Urinary bladder (tissue), 3 donors: ENCODE measurements at regions not wholly inside any gene's neighbourhood (a gene's known extent, or its start where the extent isn't known, plus 50 kb on each side); places are given as distances from the start of the nearest gene placed in this dataset.

Experiments used
- DNase-seq: peaks from one replicate; pipeline ENCODE4 v3.0.0-alpha.2; 2015; ENCODE audit errors: extremely low spot score
- H3K27ac ChIP-seq: one replicate; pipeline ENCODE4 v1.5.1; 2013; ENCODE audit warnings: low read depth, mild to moderate bottlenecking, moderate library complexity
- H3K36me3 ChIP-seq: one replicate; pipeline ENCODE4 v1.6.1; 2013; ENCODE audit warnings: mild to moderate bottlenecking, moderate library complexity; ENCODE audit not compliant: insufficient read depth
- H3K4me1 ChIP-seq: one replicate; pipeline ENCODE4 v1.6.1; 2013; ENCODE audit warnings: mild to moderate bottlenecking, moderate library complexity; ENCODE audit not compliant: insufficient read depth
- H3K4me3 ChIP-seq: one replicate; pipeline ENCODE4 v1.5.1; 2013; ENCODE audit warnings: low read depth, low read length
- WGBS: extraction: QIAGEN DNeasy Blood & Tissue Kit; methylation state at CpG from one replicate; pipeline ENCODE4 v1.1.7; 2013; 5-methylcytosine and 5-hydroxymethylcytosine counted together
- donor health status: healthy with polysubstance abuse.
- donor health status: healthy.

DNA sequence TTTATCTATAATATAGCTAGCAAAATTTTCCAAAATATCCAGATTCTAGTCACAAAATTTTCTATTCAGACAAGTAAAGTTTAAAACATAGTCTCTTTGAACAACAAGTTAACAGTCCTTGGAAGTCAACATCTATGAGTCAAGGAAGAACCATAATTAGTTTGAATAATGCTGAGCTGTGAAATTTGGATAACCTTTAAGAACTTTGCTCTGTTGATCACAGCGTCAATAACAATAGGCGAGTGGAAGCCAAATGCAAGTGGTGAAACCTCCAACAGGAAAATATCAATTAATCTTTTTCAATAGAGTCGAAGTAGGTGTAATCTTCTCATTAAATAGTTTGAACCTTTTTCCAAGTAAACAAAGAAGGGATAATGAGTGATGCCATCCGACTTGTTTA, 466.6 kb downstream of the FOXG1 start:
- no peak overlapping the region for H3K4me3 ChIP-seq
- no peak overlapping the region for H3K27ac ChIP-seq
- H3K36me3 ChIP-seq = no peaks in the 10 kb centered on the region
- DNase-seq = no peak
- WGBS = 55% methylated on average over 4 of the region's 4 CpGs
- no peaks in the 10 kb centered on the region for H3K4me1 ChIP-seq

DNA sequence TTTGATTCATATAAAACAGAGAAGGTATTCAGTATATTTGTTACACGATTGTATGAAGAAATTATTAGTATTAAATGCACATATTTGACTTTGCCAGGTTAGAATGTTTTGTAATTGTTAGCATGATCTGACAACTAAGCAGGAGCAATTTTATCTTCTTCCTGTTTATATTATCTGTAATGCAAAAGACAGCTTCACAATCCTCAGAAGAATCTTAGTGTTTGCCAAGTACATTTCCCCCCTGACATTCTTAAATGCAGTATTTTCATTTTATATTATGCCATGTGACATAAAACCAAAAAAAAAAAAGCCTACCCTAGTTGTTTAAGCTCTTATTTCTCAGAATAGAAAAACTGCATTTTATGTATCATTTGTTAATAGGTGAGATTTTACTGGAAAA, 469.4 kb downstream of the FOXG1 start:
- 37% methylated on average over 1 of the region's 1 CpG for WGBS
- no peak overlapping the region for H3K4me3 ChIP-seq
- no peaks in the 10 kb centered on the region for H3K4me1 ChIP-seq
- no peaks in the 10 kb centered on the region for H3K36me3 ChIP-seq
- no peak for DNase-seq
- no peak overlapping the region for H3K27ac ChIP-seq

DNA sequence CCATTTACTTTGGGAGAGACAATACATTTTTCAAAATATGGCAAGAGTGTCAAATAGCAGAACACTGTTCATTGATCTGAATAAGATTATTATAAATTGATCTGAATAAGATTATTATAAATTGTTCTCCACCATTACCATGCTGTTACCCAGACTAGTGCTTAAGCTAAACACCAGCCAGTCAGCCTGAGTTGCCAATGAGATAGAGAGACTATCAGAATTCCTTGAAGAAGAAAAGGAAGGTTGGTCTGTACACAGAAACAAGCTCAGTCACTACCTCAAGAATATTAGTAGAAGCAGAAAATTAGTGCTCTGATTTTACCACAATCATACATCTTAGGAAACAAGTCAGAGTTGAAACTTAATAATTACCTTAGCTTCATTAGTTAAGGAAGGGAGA, 469.8 kb downstream of the FOXG1 start:
- no peaks in the 10 kb centered on the region for H3K4me1 ChIP-seq
- DNase-seq = no peak
- H3K4me3 ChIP-seq = no peak overlapping the region
- H3K27ac ChIP-seq = no peak overlapping the region
- H3K36me3 ChIP-seq = no peaks in the 10 kb centered on the region

DNA sequence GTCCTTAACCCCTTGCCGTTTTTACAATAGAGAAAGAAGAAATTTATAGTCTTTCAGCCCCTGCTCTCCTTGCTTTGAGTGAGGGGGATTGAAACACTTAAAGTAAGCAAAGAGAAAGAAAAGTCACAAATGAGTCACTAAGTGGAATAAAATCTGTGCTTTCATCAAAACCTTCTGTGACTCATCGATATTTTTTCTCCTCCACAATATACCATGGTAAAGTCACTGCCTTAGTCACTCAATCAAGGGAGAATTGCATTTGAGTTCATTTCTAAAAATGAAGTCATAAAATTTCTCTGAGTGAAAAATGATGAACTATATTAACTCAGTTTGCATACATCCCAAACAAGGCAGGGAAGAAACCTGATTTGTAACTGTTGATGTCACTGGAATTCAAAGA, 470.3 kb downstream of the FOXG1 start:
- H3K36me3 ChIP-seq = no peaks in the 10 kb centered on the region
- no peak for DNase-seq
- H3K27ac ChIP-seq = no peak overlapping the region
- 63% methylated on average over 2 of the region's 2 CpGs for WGBS
- H3K4me3 ChIP-seq = no peak overlapping the region
- no peaks in the 10 kb centered on the region for H3K4me1 ChIP-seq

DNA sequence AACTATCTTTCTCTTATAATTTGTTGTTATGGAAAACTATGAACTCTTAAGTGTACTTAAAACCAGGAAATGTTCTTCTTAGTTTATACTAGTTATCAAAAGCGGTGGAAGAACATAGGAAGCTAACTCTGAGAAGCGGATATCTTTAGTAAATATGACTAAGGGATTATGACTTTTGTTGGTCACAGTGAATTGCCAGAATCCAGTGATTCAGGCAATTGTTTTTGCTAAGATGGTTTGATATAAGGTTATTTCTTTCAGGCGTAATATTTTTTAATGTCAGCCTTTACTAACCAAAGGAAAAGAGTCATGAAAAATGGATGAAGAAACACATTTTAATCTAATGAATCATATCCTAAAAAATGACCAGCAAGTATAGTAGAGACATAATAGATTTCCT, 473.5 kb downstream of the FOXG1 start:
- Histone ChIP-seq H3K4me1 (no peaks in the 10 kb centered on the region), H3K36me3 (no peaks in the 10 kb centered on the region), H3K4me3 (no peak overlapping the region), H3K27ac (no peak overlapping the region)
- no peak for DNase-seq
- WGBS = 74% methylated on average over 3 of the region's 3 CpGs

DNA sequence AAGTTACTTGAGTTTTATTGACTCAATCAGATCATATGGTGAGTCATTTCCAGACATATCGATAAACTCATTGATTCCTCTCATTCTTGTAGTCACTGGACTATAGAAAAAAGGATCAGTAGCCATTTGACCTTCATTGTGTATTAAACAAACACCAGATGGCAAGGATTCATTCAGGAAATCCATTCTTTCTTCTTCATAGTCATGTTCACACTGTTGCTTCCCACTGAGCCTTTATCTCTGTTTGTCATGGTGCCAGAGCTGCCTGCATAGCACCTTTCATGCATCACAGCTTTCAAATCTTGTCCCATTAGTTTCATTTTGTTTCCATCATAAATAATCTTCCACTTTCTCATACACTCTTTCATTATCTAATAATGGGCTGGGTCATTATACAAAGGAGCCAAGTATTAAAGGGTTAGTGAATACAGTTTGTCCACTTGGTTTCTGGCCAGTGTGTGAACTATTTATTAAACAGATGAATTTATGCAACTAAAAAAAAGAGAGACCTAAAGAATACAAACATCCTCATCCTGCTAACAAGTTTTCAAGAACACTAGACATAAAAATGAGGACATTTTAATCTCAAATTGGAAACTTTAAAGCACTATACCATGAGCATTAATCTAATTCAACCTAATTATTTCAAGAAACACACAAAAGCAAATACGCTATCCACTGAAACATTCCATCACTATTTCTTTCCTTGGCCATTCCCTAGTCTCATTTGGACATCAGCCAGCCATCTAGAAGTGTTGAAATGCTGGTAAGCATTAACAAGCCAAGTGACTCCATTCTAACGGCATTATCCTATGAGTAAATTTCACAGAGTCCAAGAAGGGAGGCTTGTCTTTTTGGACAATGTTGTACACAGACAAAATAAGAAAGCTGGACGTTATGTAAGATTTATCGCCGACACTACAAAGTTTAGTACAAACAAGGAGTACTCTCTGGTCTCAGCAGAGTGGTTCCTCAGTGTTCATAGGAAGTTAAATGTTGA, 476.5 kb downstream of the FOXG1 start:
- H3K4me1 ChIP-seq = no peaks in the 10 kb centered on the region
- H3K4me3 ChIP-seq = no peak overlapping the region
- DNase-seq = peak; percentile 25
- no peaks in the 10 kb centered on the region for H3K36me3 ChIP-seq
- H3K27ac ChIP-seq = no peak overlapping the region
- 38% methylated on average over 6 of the region's 6 CpGs for WGBS

DNA sequence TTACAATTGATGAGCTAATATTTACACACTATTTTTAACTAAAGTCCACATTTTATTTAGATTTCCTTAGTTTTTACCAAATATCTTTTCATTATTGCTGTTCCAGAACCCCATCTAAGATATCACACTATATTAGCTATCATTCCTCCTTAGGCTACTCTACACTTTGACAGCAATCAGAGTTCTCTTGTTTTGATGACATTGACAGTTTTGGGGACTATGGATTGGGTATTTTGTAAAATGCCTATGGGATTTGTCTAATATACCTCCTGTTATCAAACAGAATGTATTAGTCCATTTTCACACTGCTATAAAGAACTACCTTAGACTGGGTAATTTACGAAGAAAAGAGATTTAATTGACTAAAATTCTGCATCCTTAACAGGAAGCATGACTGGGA, 489.1 kb downstream of the FOXG1 start:
- no peaks in the 10 kb centered on the region for H3K4me1 ChIP-seq
- WGBS = 76% methylated on average over 1 of the region's 1 CpG
- H3K27ac ChIP-seq = no peak overlapping the region
- H3K36me3 ChIP-seq = no peaks in the 10 kb centered on the region
- no peak for DNase-seq
- no peak overlapping the region for H3K4me3 ChIP-seq

DNA sequence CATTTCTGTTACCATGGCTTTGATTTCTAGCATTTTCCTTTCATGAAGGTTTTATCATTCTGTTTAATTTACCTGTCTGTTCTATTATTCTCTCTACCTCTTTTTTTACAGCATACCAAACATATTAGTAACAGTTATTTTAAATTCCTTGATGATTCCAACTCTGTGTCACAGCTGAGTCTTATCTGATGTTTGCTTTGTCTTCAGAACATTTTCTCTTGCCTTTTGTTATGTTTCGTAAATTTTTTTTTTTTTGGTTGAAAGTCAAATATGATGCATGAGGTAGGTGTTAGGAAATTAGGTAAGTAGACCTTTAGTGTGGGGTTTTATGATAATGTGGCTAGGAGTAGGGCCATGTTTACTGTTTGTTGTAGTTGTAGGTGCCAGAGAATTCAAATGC, 496.4 kb downstream of the FOXG1 start:
- Histone ChIP-seq H3K4me3 (no peak overlapping the region), H3K36me3 (no peaks in the 10 kb centered on the region), H3K27ac (no peak overlapping the region), H3K4me1 (no peaks in the 10 kb centered on the region)
- WGBS = 77% methylated on average over 1 of the region's 1 CpG
- no peak for DNase-seq

DNA sequence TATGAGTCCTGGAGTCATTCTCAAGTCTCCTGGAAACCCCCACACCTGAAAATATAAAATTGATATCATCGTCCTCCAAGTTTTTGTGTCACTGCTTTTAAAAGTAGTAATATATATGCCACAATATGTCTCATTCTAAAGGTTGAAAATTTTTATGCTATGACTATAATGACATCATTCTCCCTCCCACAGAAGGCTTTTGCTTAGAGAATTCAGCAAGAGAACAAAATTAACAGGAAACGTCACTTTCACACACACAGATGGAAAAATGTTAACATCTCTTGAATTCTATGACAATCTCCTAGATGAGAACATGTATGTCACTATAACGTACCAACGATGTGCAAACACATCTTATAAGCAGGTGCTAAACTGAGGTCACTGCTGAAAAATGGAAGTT, 498.3 kb downstream of the FOXG1 start:
- WGBS = 73% methylated on average over 4 of the region's 4 CpGs

DNA sequence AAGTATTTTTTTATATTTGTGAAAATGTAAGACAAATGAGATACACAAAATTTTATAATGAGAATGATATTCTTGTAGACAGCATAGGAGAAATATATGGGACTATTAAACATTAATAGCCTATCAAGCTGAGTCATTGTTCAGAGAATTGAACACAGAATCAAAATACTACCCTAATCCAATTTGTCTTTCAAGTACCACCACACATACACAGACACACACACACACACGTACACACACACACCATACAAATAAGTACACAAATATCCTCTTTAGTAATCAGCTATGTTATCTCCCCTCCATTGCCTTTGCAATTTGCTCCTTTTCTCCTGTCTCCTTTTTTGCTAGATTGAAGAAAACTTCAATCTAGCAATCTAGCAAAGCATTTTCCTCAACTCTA, 499.3 kb downstream of the FOXG1 start:
- 71% methylated on average over 1 of the region's 1 CpG for WGBS
- Histone ChIP-seq H3K4me3 (no peak overlapping the region), H3K27ac (no peak overlapping the region), H3K4me1 (no peaks in the 10 kb centered on the region), H3K36me3 (no peaks in the 10 kb centered on the region)
- no peak for DNase-seq

More for the DNA sequence above, 498.3 kb downstream of the FOXG1 start:
- Histone ChIP-seq H3K36me3 (no peaks in the 10 kb centered on the region), H3K27ac (no peak overlapping the region), H3K4me1 (no peaks in the 10 kb centered on the region), H3K4me3 (no peak overlapping the region)
- DNase-seq = no peak

DNA sequence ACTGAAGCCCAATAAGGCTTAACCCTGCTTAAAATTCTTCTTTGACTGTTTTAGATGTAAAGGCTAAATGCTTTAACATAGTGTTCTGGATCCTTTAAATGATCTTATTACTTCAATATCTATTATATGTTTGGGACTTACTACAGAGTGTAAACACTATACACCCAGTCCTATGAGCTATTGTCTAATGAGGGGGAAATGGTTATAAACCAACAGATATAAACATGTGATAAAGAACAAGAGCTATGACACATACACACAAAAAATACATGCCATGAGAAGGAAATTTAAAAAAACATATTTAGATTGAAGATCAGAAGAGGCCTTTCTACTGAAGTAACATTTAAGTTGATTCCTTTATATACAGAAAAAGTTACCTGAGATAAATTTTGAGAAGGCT, 505.1 kb downstream of the FOXG1 start:
- no peaks in the 10 kb centered on the region for H3K4me1 ChIP-seq
- DNase-seq = no peak
- no peak overlapping the region for H3K4me3 ChIP-seq
- H3K27ac ChIP-seq = no peak overlapping the region
- H3K36me3 ChIP-seq = no peaks in the 10 kb centered on the region

DNA sequence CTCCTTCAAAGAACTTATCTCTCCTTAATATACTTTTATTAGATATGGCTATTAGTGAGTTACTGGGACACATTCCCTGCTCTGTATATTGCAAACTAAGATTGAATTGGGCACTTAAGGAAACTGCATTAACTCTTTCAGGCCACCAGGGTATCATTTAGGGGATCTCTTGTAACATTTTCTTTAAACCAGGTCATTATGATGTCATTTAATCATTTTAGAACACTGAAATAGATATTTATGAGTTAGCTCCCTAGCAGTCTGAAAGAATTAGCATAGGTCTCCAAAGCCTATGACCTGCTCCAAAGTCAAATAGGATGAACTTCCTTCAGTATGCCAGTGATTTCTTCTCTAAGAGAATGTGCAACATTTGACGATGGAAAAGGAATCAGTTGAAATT, 506.9 kb downstream of the FOXG1 start:
- Histone ChIP-seq H3K36me3 (no peaks in the 10 kb centered on the region), H3K4me3 (no peak overlapping the region), H3K4me1 (no peaks in the 10 kb centered on the region), H3K27ac (no peak overlapping the region)
- DNase-seq = no peak
- 70% methylated on average over 1 of the region's 1 CpG for WGBS

DNA sequence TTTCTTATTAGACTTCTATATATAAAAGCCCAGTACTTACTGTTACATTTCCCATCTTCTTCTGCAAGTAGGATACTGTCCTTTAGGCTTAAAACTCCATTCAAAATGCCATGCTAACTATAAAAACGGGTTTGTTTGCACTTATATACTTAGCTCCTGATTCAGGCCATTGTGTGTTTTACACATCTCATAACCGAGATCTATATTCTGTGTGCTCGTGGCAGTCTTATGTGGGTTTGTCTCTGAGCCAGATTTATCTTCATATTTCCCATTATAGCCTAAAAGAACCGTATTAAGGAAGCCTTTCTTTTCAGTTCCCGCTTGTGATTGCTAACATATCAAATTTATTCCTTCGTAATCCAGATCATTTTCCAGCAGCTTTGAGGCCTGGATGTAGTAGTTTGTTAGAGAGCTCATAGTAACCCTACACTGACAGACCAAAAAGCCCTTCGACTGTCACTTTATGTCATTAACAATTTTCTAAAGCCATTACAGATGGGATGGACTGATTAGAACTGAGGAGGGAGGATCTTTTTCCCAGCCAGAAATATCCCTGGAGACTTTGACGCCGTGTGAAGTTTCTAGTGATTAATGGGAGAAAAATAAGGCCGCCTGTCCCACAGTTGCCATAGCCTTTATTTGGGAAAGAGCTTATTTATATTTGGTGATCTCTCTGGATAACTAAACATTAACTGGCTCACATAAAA, 508.5 kb downstream of the FOXG1 start:
- Histone ChIP-seq H3K27ac (no peak overlapping the region), H3K4me1 (no peaks in the 10 kb centered on the region), H3K4me3 (no peak overlapping the region), H3K36me3 (no peaks in the 10 kb centered on the region)
- WGBS = 21% methylated on average over 10 of the region's 10 CpGs
- no peak for DNase-seq
